Activated naive CD8-positive, alpha-beta T cell (primary cell): ENCODE measurements at regions not wholly inside any gene's neighbourhood (a gene's known extent, or its start where the extent isn't known, plus 50 kb on each side); places are given as distances from the start of the nearest gene placed in this dataset.

Experiments used
- H3K27ac Mint-ChIP-seq: one replicate; pipeline ENCODE4 v1.8.0; 2021; ENCODE audit warnings: mixed read lengths
- H3K27me3 Mint-ChIP-seq: one replicate; pipeline ENCODE4 v1.8.0; 2021; ENCODE audit warnings: mixed read lengths
- H3K36me3 Mint-ChIP-seq: one replicate; pipeline ENCODE4 v1.8.0; 2021; ENCODE audit warnings: mixed read lengths
- H3K4me1 Mint-ChIP-seq: one replicate; pipeline ENCODE4 v1.8.0; 2021; ENCODE audit warnings: low read depth, mixed read lengths
- H3K4me3 Mint-ChIP-seq: one replicate; pipeline ENCODE4 v1.8.0; 2021; ENCODE audit warnings: mild to moderate bottlenecking, mixed read lengths
- H3K9me3 Mint-ChIP-seq: one replicate; pipeline ENCODE4 v1.8.0; 2021; ENCODE audit warnings: low read depth, mixed read lengths

DNA sequence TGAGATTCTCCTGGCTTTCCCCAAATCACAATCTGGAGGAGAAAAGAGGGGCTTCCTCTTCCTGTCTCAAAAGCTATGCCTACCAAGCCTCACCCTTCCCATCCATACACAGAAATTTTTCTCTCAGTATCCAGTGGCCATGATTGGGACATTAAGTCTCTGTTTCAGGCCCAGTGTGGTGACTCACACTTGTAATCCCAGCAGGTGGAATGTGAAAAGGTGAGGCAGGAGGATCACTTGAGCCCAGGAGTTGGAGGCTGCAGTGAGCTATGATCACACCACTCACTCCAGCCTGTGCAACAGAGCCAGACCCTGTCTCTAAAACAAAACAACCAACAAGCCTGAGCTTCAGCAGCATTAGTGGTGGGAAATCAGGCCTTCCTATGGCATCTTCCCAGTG, 210.0 kb downstream of the OGFRL1 start:
- H3K4me1 Mint-ChIP-seq, result peaks cover 7% of the 10 kb centered on the region
- H3K36me3 Mint-ChIP-seq, result no peaks in the 10 kb centered on the region
- H3K9me3 Mint-ChIP-seq, result no peaks in the 10 kb centered on the region
- H3K27me3 Mint-ChIP-seq, result no peaks in the 10 kb centered on the region
- H3K4me3 Mint-ChIP-seq, result no peak overlapping the region
- H3K27ac Mint-ChIP-seq, result no peak overlapping the region

GRCh38 chr6:71499667-71500066, 211.1 kb downstream of the OGFRL1 start:
- Mint-ChIP-seq H3K36me3 (no peaks in the 10 kb centered on the region), H3K27me3 (no peaks in the 10 kb centered on the region), H3K4me3 (no peak overlapping the region), H3K9me3 (no peaks in the 10 kb centered on the region), H3K4me1 (peaks cover 7% of the 10 kb centered on the region), H3K27ac (no peak overlapping the region)

DNA sequence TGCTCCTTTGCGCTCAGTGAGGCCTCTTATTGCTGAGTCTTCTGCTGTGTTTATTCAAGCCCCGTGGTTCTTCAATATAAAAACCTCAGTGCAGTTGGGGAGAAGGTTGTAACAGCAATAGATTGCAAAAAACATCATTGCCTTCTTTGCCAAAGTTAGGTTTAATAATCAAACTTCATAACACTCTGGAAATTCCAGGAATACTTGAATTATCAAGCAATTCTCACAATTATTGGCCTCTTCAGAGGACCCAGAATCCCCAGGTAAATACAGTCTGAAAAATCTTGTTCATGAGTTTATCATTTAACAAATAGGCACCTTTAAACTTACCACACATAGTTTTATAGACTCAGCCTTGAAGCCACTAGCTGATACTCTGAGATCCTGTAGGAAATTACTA, 213.6 kb downstream of the OGFRL1 start:
- no peak overlapping the region for H3K27ac Mint-ChIP-seq
- no peaks in the 10 kb centered on the region for H3K36me3 Mint-ChIP-seq
- no peak overlapping the region for H3K4me3 Mint-ChIP-seq
- H3K27me3 Mint-ChIP-seq, result no peaks in the 10 kb centered on the region
- H3K9me3 Mint-ChIP-seq, result no peaks in the 10 kb centered on the region
- no peaks in the 10 kb centered on the region for H3K4me1 Mint-ChIP-seq

DNA sequence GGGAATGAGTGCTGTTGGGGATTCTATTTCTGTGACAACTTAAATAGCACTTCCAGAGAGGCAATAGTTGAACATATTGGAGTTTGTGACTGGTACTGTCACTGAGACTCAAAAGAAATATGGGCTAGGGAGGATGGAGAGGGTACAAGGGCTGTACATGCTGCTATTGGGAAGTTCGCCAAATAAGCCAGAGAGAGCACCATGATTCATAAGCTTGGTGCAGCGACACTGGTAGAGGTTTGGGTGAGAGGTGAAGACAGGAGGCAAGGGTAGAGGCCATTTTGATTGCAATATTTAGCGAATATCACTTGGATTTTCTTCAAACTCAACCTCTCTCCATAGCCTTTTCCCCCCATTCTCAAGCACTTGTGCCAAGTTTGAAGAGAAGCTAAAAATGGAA, 214.3 kb downstream of the OGFRL1 start:
- H3K27ac Mint-ChIP-seq, result no peak overlapping the region
- no peaks in the 10 kb centered on the region for H3K27me3 Mint-ChIP-seq

DNA sequence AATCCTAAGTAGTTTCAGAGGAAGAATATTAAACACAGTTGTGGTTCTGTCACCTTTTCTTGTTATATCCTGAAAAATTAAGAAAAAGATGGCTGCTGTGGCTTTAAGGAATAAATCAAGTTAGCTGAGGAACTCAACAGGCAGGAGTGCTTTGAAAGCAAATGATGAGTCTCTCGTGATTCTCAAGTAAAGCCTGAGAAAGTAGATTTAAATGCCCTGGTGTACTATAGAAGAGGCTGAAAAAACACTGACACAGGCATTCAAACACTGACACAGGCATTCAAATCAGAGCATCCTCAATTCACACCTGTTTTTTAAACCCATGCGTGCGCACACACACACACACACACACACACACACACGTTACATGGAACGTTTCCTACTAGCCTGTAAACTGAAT, 218.6 kb downstream of the OGFRL1 start:
- no peaks in the 10 kb centered on the region for H3K9me3 Mint-ChIP-seq
- H3K4me3 Mint-ChIP-seq, result no peak overlapping the region
- peaks cover 4% of the 10 kb centered on the region for H3K27me3 Mint-ChIP-seq
- no peaks in the 10 kb centered on the region for H3K4me1 Mint-ChIP-seq
- no peak overlapping the region for H3K27ac Mint-ChIP-seq
- no peaks in the 10 kb centered on the region for H3K36me3 Mint-ChIP-seq

More for the DNA sequence above, 214.3 kb downstream of the OGFRL1 start:
- Mint-ChIP-seq H3K36me3 (no peaks in the 10 kb centered on the region), H3K4me3 (no peak overlapping the region), H3K4me1 (no peaks in the 10 kb centered on the region), H3K9me3 (no peaks in the 10 kb centered on the region)

DNA sequence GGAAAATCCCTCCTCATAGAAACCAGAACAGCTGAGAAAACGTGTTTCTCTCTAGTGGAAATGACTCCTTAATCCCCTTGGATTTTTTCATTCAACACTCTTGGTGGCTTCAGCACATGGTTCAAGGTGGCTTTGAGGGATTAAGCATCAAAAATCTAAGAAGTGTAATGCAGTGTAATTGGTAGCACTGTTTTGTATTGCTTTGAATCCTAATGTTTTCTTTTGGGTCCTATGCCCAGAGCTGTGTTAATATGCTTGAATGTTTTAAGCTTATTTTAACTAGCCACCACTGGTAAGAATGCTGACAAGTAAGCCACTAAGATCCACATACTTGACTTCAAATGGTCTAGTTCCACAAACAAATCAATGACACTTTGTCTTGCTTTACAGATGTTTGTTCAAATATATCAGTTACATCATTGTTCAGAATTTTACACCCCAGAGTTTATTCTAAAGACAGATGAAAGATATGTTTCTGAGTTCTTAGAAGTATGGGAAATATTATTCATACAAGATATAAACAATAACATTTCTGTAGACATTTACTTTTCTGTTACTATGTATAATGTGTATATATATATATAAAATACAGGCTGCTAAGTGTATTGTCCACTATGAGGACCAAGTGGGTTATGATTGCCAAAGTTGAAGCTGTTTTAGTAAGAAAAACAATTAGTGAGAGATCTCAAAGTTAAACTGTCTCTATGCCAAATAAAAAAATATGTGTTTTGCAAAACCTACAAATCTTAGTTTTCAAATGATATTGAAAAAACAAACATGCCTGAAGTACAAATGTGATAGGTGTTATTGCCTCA, 220.8 kb downstream of the OGFRL1 start:
- no peak overlapping the region for H3K27ac Mint-ChIP-seq
- no peak overlapping the region for H3K4me3 Mint-ChIP-seq
- H3K36me3 Mint-ChIP-seq, result no peaks in the 10 kb centered on the region
- no peaks in the 10 kb centered on the region for H3K9me3 Mint-ChIP-seq
- H3K27me3 Mint-ChIP-seq, result peaks cover 6% of the 10 kb centered on the region
- no peaks in the 10 kb centered on the region for H3K4me1 Mint-ChIP-seq

- Mint-ChIP-seq H3K27me3 (peaks cover 6% of the 10 kb centered on the region), H3K27ac (no peak overlapping the region), H3K4me1 (no peaks in the 10 kb centered on the region), H3K4me3 (no peak overlapping the region), H3K9me3 (no peaks in the 10 kb centered on the region), H3K36me3 (no peaks in the 10 kb centered on the region)
Observed at GRCh38 chr6:71510057-71510713, 221.6 kb downstream of the OGFRL1 start.

GRCh38 chr6:71510856-71511255, 222.2 kb downstream of the OGFRL1 start:
- H3K27ac Mint-ChIP-seq, result no peak overlapping the region
- H3K9me3 Mint-ChIP-seq, result no peaks in the 10 kb centered on the region
- no peaks in the 10 kb centered on the region for H3K4me1 Mint-ChIP-seq
- H3K4me3 Mint-ChIP-seq, result no peak overlapping the region
- H3K27me3 Mint-ChIP-seq, result peaks cover 6% of the 10 kb centered on the region
- no peaks in the 10 kb centered on the region for H3K36me3 Mint-ChIP-seq

GRCh38 chr6:71512256-71512655, 223.6 kb downstream of the OGFRL1 start:
- Mint-ChIP-seq H3K4me3 (no peak overlapping the region), H3K27me3 (peaks cover 6% of the 10 kb centered on the region), H3K4me1 (no peaks in the 10 kb centered on the region), H3K9me3 (no peaks in the 10 kb centered on the region), H3K27ac (no peak overlapping the region), H3K36me3 (no peaks in the 10 kb centered on the region)

DNA sequence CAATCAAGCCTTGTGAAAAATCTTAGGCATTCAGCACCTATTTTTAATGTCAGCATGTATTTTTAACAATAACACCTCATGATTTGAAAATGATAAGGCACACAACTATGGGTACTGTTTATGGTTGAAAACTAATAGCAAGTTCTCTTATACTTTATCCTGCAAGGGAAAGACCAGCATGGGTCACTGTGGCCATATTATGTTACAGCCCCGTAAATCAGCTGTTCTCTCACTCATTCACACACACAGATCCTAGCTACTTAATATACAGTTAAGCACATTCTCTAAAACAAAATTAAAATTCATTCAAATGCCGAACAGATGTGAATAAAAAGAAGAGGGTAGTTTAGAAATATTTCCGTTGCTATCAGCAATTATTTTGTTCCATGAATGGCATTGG, 224.4 kb downstream of the OGFRL1 start:
- H3K27ac Mint-ChIP-seq, result no peak overlapping the region
- no peaks in the 10 kb centered on the region for H3K4me1 Mint-ChIP-seq
- no peaks in the 10 kb centered on the region for H3K9me3 Mint-ChIP-seq
- peaks cover 6% of the 10 kb centered on the region for H3K27me3 Mint-ChIP-seq
- H3K4me3 Mint-ChIP-seq, result no peak overlapping the region
- H3K36me3 Mint-ChIP-seq, result no peaks in the 10 kb centered on the region

DNA sequence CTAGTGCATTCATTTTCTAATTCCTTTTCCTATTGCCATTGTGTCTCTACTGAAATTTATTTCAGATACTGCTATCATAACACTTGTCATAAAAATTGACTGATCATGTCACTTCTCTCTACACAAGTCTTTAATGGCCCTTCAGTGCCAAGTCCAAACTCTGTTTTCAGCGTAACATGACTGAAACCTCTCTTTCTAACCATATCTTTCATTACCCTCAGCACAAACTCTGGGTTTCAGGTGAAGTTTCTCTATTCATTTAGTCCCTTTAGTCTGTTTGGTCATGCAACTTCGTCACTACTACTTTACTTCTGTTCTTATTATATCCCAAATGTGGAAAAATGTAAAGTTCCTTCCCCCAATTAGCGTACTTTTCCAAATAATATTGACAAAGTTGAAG, 234.9 kb downstream of the OGFRL1 start:
- no peaks in the 10 kb centered on the region for H3K9me3 Mint-ChIP-seq
- no peak overlapping the region for H3K27ac Mint-ChIP-seq

DNA sequence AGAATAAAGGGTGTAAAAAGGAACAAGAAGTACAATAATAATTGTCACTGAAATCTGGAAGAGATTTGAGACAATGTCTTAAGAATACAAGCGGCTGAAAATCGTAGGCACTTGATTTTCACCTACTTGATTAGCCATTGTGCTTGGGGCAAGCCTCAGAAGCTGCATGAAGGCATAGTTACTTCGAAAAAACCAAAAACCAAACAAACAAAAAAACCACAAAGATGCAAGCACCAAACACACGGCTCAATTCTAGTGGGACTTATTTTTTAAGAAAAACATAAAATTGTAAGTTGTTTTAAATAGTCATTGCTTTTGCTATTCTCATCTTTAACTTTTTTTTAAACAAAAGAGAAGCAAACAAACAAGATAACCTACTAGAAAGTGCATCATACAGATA, 235.6 kb downstream of the OGFRL1 start:
- H3K36me3 Mint-ChIP-seq, result no peaks in the 10 kb centered on the region
- peaks cover 9% of the 10 kb centered on the region for H3K27me3 Mint-ChIP-seq
- no peaks in the 10 kb centered on the region for H3K9me3 Mint-ChIP-seq
- H3K4me3 Mint-ChIP-seq, result no peak overlapping the region
- no peaks in the 10 kb centered on the region for H3K4me1 Mint-ChIP-seq
- H3K27ac Mint-ChIP-seq, result no peak overlapping the region

More for the DNA sequence above, 234.9 kb downstream of the OGFRL1 start:
- no peaks in the 10 kb centered on the region for H3K4me1 Mint-ChIP-seq
- no peaks in the 10 kb centered on the region for H3K36me3 Mint-ChIP-seq
- H3K27me3 Mint-ChIP-seq, result peaks cover 9% of the 10 kb centered on the region
- H3K4me3 Mint-ChIP-seq, result no peak overlapping the region

GRCh38 chr6:71527886-71528285, 239.3 kb downstream of the OGFRL1 start:
- Mint-ChIP-seq H3K9me3 (no peaks in the 10 kb centered on the region), H3K4me1 (no peaks in the 10 kb centered on the region), H3K4me3 (no peak overlapping the region), H3K27ac (no peak overlapping the region), H3K27me3 (peaks cover 7% of the 10 kb centered on the region), H3K36me3 (no peaks in the 10 kb centered on the region)

GRCh38 chr6:71529026-71529425, 240.4 kb downstream of the OGFRL1 start:
- Mint-ChIP-seq H3K9me3 (no peaks in the 10 kb centered on the region), H3K4me3 (no peak overlapping the region), H3K36me3 (no peaks in the 10 kb centered on the region), H3K27me3 (peaks cover 4% of the 10 kb centered on the region), H3K4me1 (no peaks in the 10 kb centered on the region), H3K27ac (no peak overlapping the region)

DNA sequence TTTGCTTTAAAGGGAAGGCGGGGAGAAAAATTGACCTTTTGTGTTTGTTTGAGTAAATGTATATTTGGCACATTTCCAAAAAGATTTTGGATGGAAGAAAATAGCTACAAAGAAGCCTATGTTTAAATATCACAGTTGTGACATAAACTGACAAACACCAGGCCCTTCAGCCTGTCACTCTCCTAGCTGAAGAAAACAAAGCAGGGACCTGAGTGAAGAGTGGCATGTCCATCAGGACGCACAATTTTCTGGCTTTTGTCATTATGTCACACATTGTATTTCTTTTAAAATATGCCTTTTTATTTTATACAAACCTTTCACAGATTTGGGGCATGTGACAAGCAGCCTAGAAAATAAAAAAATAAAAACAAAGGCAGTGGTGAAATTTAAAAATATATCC, 241.2 kb downstream of the OGFRL1 start:
- H3K27me3 Mint-ChIP-seq, result peaks cover 3% of the 10 kb centered on the region
- H3K4me3 Mint-ChIP-seq, result no peak overlapping the region
- H3K9me3 Mint-ChIP-seq, result no peaks in the 10 kb centered on the region
- H3K27ac Mint-ChIP-seq, result no peak overlapping the region
- no peaks in the 10 kb centered on the region for H3K36me3 Mint-ChIP-seq
- no peaks in the 10 kb centered on the region for H3K4me1 Mint-ChIP-seq

DNA sequence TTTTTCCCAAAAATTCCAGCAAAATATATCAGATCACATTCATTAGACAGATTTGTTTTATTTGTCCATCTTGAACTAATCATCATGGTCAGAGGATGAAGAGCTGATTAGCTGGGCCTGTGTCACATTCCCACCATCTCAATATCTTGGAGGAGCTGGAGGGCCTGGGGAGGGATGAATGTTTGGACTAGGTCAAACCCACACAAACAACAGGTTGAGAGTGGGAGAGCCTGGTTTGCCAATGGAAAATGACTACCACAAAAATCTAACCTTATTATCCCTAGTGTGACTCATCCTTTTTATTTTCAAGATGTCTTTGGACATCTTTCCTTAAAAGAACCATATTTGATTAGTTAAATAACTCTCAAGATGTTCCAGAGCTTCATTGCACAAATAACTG, 242.4 kb downstream of the OGFRL1 start:
- H3K4me1 Mint-ChIP-seq, result no peaks in the 10 kb centered on the region
- no peak overlapping the region for H3K27ac Mint-ChIP-seq
- peaks cover 2% of the 10 kb centered on the region for H3K27me3 Mint-ChIP-seq
- H3K9me3 Mint-ChIP-seq, result no peaks in the 10 kb centered on the region
- no peaks in the 10 kb centered on the region for H3K36me3 Mint-ChIP-seq
- H3K4me3 Mint-ChIP-seq, result no peak overlapping the region
